GM21526 (cell line): ENCODE measurements at regions not wholly inside any gene's neighbourhood (a gene's known extent, or its start where the extent isn't known, plus 50 kb on each side); places are given as distances from the start of the nearest gene placed in this dataset.
"Not testable (repeated sequence)": the region's sequence is repeated elsewhere in the genome, so short reads cannot be mapped to it uniquely, and the experiment has no call there.

Experiments used
- ATAC-seq: cut with Tn5 transposase; IDR thresholded peaks from one replicate; pipeline ENCODE4 v1.9.1; 2021; ENCODE audit warnings: moderate library complexity; ENCODE audit not compliant: unreplicated experiment, low FRiP score

GRCh38 chr17:20731131-20731530 lies 151.6 kb downstream of the CDRT15L2 start:
- not testable (repeated sequence) for ATAC-seq

- no peak for ATAC-seq
These were observed 154.4 kb downstream of the CDRT15L2 start for GRCh38 chr17:20733923-20734322.

- ATAC-seq = no peak
These were observed 156.3 kb downstream of the CDRT15L2 start for GRCh38 chr17:20735796-20736195.

- ATAC-seq = not testable (repeated sequence)
These were observed 158.1 kb downstream of the CDRT15L2 start for GRCh38 chr17:20737636-20738035.

GRCh38 chr17:20771104-20771503 lies 191.6 kb downstream of the CDRT15L2 start:
- ATAC-seq = no peak

- ATAC-seq = no peak
These were observed 195.1 kb downstream of the CDRT15L2 start for GRCh38 chr17:20774472-20775135.

- no peak for ATAC-seq
These were observed 195.8 kb downstream of the CDRT15L2 start for GRCh38 chr17:20775331-20775730.

- ATAC-seq = no peak
These were observed 200.0 kb downstream of the CDRT15L2 start for GRCh38 chr17:20779521-20779920.

GRCh38 chr17:20781260-20781659 lies 201.7 kb downstream of the CDRT15L2 start:
- no peak for ATAC-seq

- not testable (repeated sequence) for ATAC-seq
These were observed 202.3 kb downstream of the CDRT15L2 start for GRCh38 chr17:20781869-20782268.

GRCh38 chr17:20783091-20783490 lies 203.6 kb downstream of the CDRT15L2 start:
- ATAC-seq = no peak

- ATAC-seq = no peak
These were observed 204.7 kb downstream of the CDRT15L2 start for GRCh38 chr17:20784100-20784665.

- no peak for ATAC-seq
These were observed 207.8 kb downstream of the CDRT15L2 start for GRCh38 chr17:20787281-20787680.

- no peak for ATAC-seq
These were observed 212.1 kb downstream of the CDRT15L2 start for GRCh38 chr17:20791626-20792025.

- not testable (repeated sequence) for ATAC-seq
These were observed 215.0 kb downstream of the CDRT15L2 start for GRCh38 chr17:20794532-20794931.

GRCh38 chr17:20797292-20797691 lies 217.8 kb downstream of the CDRT15L2 start:
- ATAC-seq = no peak

- ATAC-seq = no peak
These were observed 220.6 kb downstream of the CDRT15L2 start for GRCh38 chr17:20800146-20800545.

- no peak for ATAC-seq
These were observed 226.2 kb downstream of the CDRT15L2 start for GRCh38 chr17:20805751-20806150.

- not testable (repeated sequence) for ATAC-seq
These were observed 228.0 kb downstream of the CDRT15L2 start for GRCh38 chr17:20807566-20807965.

- not testable (repeated sequence) for ATAC-seq
These were observed 227.4 kb downstream of the USP22 start for GRCh38 chr17:20815410-20815809.

- ATAC-seq = no peak
These were observed 218.9 kb downstream of the USP22 start for GRCh38 chr17:20823905-20824304.

GRCh38 chr17:20825539-20825938 lies 217.3 kb downstream of the USP22 start:
- ATAC-seq = no peak
